Loucy (cell line): ENCODE measurements at regions not wholly inside any gene's neighbourhood (a gene's known extent, or its start where the extent isn't known, plus 50 kb on each side); places are given as distances from the start of the nearest gene placed in this dataset.

ENCODE experiments used
- H2AFZ ChIP-seq: fragments of 200-600 bp; sonication (generic); 2 replicates; pipeline ENCODE4 v1.6.0; 2016; ENCODE audit warnings: antibody characterized with exemption, mild to moderate bottlenecking, low read length, moderate library complexity
- H3F3A ChIP-seq: fragments of 200-600 bp; 2 replicates; pipeline ENCODE4 v1.6.0; 2016; ENCODE audit warnings: antibody characterized with exemption, low read depth, mild to moderate bottlenecking
- H3K27me3 ChIP-seq: fragments of 200-600 bp; sonication (generic); 2 replicates; pipeline ENCODE4 v1.6.1; 2014; ENCODE audit warnings: low read length, mild to moderate bottlenecking; ENCODE audit not compliant: insufficient read depth, poor library complexity, severe bottlenecking
- H3K36me3 ChIP-seq: fragments of 200-600 bp; sonication (generic); 2 replicates; pipeline ENCODE4 v1.6.1; 2016; ENCODE audit warnings: low read length; ENCODE audit not compliant: insufficient read depth
- H3K4me1 ChIP-seq: fragments of 200-600 bp; sonication (generic); 2 replicates; pipeline ENCODE4 v1.5.1; 2014; ENCODE audit warnings: low read length, mild to moderate bottlenecking; ENCODE audit not compliant: insufficient read depth, poor library complexity, severe bottlenecking
- H3K4me2 ChIP-seq: fragments of 200-600 bp; sonication (generic); 2 replicates; pipeline ENCODE4 v1.6.0; 2014; ENCODE audit warnings: antibody characterized with exemption, low read length, low read depth, mild to moderate bottlenecking; ENCODE audit not compliant: poor library complexity, severe bottlenecking
- H3K4me3 ChIP-seq: fragments of 200-600 bp; sonication (generic); 2 replicates; pipeline ENCODE4 v1.5.1; 2014; ENCODE audit warnings: low read length, mild to moderate bottlenecking, mixed read lengths; ENCODE audit not compliant: poor library complexity, severe bottlenecking
- H3K79me2 ChIP-seq: fragments of 200-600 bp; sonication (generic); 2 replicates; pipeline ENCODE4 v1.6.1; 2014; ENCODE audit warnings: low read length; ENCODE audit not compliant: insufficient read depth
- H3K9ac ChIP-seq: fragments of 200-600 bp; sonication (generic); 2 replicates; pipeline ENCODE4 v1.6.0; 2014; ENCODE audit warnings: mild to moderate bottlenecking, low read depth, low read length, moderate library complexity; ENCODE audit not compliant: poor library complexity, severe bottlenecking
- H3K9me2 ChIP-seq: fragments of 200-600 bp; sonication (generic); replicated peaks from 2 replicates; pipeline ENCODE4 v1.6.1; 2016; ENCODE audit warnings: low read depth, low read length, mixed read lengths
- H3K9me3 ChIP-seq: fragments of 200-600 bp; sonication (generic); 2 replicates; pipeline ENCODE4 v1.6.1; 2014; ENCODE audit warnings: mild to moderate bottlenecking, antibody characterized with exemption, low read length, low read depth; ENCODE audit not compliant: insufficient read depth
- H4K20me1 ChIP-seq: fragments of 200-600 bp; sonication (generic); 2 replicates; pipeline ENCODE4 v1.6.0; 2014; ENCODE audit warnings: antibody characterized with exemption, low read length, mild to moderate bottlenecking; ENCODE audit not compliant: insufficient read depth, poor library complexity, severe bottlenecking
- CTCF ChIP-seq: fragments of 200-600 bp; sonication (generic); conservative IDR thresholded peaks from 2 replicates; pipeline ENCODE4 v1.5.1; 2014; ENCODE audit warnings: mild to moderate bottlenecking, antibody characterized with exemption, low read length
- EZH2phosphoT487 ChIP-seq: fragments of 200-600 bp; IDR thresholded peaks from 2 replicates; pipeline ENCODE4 v1.6.1; 2018; ENCODE audit warnings: antibody characterized with exemption, mild to moderate bottlenecking, moderate library complexity, borderline replicate concordance

- TF ChIP-seq EZH2phosphoT487 (no peak), CTCF (no peak)
- no peak overlapping the region for H3K4me3 ChIP-seq
- H3K9ac ChIP-seq = no peak overlapping the region
- H3K36me3 ChIP-seq = no peaks in the 10 kb centered on the region
- H3K9me3 ChIP-seq = no peaks in the 10 kb centered on the region
- H3K4me2 ChIP-seq = no peak overlapping the region
- no peaks in the 10 kb centered on the region for H3K79me2 ChIP-seq
- no peaks in the 10 kb centered on the region for H3K27me3 ChIP-seq
- peaks cover 2% of the 10 kb centered on the region for H3K4me1 ChIP-seq
- H2AFZ ChIP-seq = no peak overlapping the region
- no peaks in the 10 kb centered on the region for H3F3A ChIP-seq
- no peaks in the 10 kb centered on the region for H3K9me2 ChIP-seq
- H4K20me1 ChIP-seq = no peaks in the 10 kb centered on the region
Observed at GRCh38 chr12:5197656-5198055, 154.0 kb downstream of the KCNA5 start.

- TF ChIP-seq CTCF (peak; percentile 97), EZH2phosphoT487 (no peak)
- peaks cover 2% of the 10 kb centered on the region for H3K4me1 ChIP-seq
- no peaks in the 10 kb centered on the region for H3K9me3 ChIP-seq
- H3K27me3 ChIP-seq = no peaks in the 10 kb centered on the region
- no peaks in the 10 kb centered on the region for H3K36me3 ChIP-seq
- H3K9ac ChIP-seq = no peak overlapping the region
- peak overlapping the region; percentile 37 for H3K4me3 ChIP-seq
- H3K4me2 ChIP-seq = peak overlapping the region; percentile 47
- H3K79me2 ChIP-seq = no peaks in the 10 kb centered on the region
- H3K9me2 ChIP-seq = no peaks in the 10 kb centered on the region
- H3F3A ChIP-seq = no peaks in the 10 kb centered on the region
- H4K20me1 ChIP-seq = no peaks in the 10 kb centered on the region
- H2AFZ ChIP-seq = peak overlapping the region; percentile 76
Observed at GRCh38 chr12:5200278-5201087, 156.8 kb downstream of the KCNA5 start.

- Histone ChIP-seq H3K4me1 (peaks cover 2% of the 10 kb centered on the region), H3K9me3 (no peaks in the 10 kb centered on the region), H3K9ac (no peak overlapping the region), H3F3A (no peaks in the 10 kb centered on the region), H3K4me2 (no peak overlapping the region), H3K36me3 (no peaks in the 10 kb centered on the region), H2AFZ (no peak overlapping the region; the same call in 1 of the 2 replicates), H3K79me2 (no peaks in the 10 kb centered on the region), H3K27me3 (no peaks in the 10 kb centered on the region), H3K9me2 (no peaks in the 10 kb centered on the region), H3K4me3 (no peak overlapping the region), H4K20me1 (no peaks in the 10 kb centered on the region)
- TF ChIP-seq CTCF (no peak), EZH2phosphoT487 (no peak)
Observed at GRCh38 chr12:5201554-5202218, 158.0 kb downstream of the KCNA5 start.
